Endodermal cell (in vitro differentiated cells): ENCODE measurements at regions not wholly inside any gene's neighbourhood (a gene's known extent, or its start where the extent isn't known, plus 50 kb on each side); places are given as distances from the start of the nearest gene placed in this dataset.

Experiments
- DNase-seq: peaks from one replicate; pipeline ENCODE4 v3.0.0-alpha.2; 2017
- H3K27ac ChIP-seq: 2 replicates; pipeline ENCODE4 v1.5.1; 2013; ENCODE audit warnings: mild to moderate bottlenecking, low read depth, low read length, moderate library complexity
- H3K27me3 ChIP-seq: 2 replicates; pipeline ENCODE4 v1.6.1; 2013; ENCODE audit warnings: mild to moderate bottlenecking, low read length, moderate library complexity; ENCODE audit not compliant: insufficient read depth, control insufficient read depth, poor library complexity, severe bottlenecking
- H3K36me3 ChIP-seq: 2 replicates; pipeline ENCODE4 v1.7.0; 2013; ENCODE audit warnings: mild to moderate bottlenecking, low read length, moderate library complexity; ENCODE audit not compliant: control insufficient read depth, insufficient read depth
- H3K4me1 ChIP-seq: one replicate; pipeline ENCODE4 v1.7.0; 2013; ENCODE audit warnings: low read length; ENCODE audit not compliant: control insufficient read depth, insufficient read depth
- H3K4me3 ChIP-seq: 2 replicates; pipeline ENCODE4 v1.5.1; 2013; ENCODE audit warnings: mild to moderate bottlenecking, low read length, moderate library complexity
- H3K9ac ChIP-seq: 2 replicates; pipeline ENCODE4 v1.6.1; 2013; ENCODE audit warnings: mild to moderate bottlenecking, low read length, moderate library complexity; ENCODE audit not compliant: poor library complexity, severe bottlenecking; ENCODE audit errors: extremely low read depth
- H3K9me3 ChIP-seq: 2 replicates; pipeline ENCODE4 v1.6.1; 2013; ENCODE audit warnings: mild to moderate bottlenecking, low read length, moderate library complexity; ENCODE audit not compliant: control insufficient read depth
- H3K27ac Mint-ChIP-seq: 2 replicates; pipeline ENCODE4 v1.8.0; 2020; ENCODE audit warnings: mixed read lengths
- H3K27me3 Mint-ChIP-seq: 2 replicates; pipeline ENCODE4 v1.8.0; 2021; ENCODE audit warnings: mild to moderate bottlenecking, mixed read lengths; ENCODE audit not compliant: insufficient read depth
- H3K36me3 Mint-ChIP-seq: 2 replicates; pipeline ENCODE4 v1.8.0; 2020; ENCODE audit warnings: low read depth, mixed read lengths
- H3K4me1 Mint-ChIP-seq: 2 replicates; pipeline ENCODE4 v1.8.0; 2020; ENCODE audit warnings: mixed read lengths
- H3K4me3 Mint-ChIP-seq: 2 replicates; pipeline ENCODE4 v1.8.0; 2020; ENCODE audit warnings: mild to moderate bottlenecking, moderate library complexity, mixed read lengths
- H3K9me3 Mint-ChIP-seq: 2 replicates; pipeline ENCODE4 v1.8.0; 2020; ENCODE audit warnings: mild to moderate bottlenecking, mixed read lengths
- WGBS, 2 experiments: methylation state at CpG; one replicate each; pipeline versions ENCODE4 v1.1.5 to v1.1.7; 2013; ENCODE audit warnings: missing lambda C conversion rate in 2 of 2, mixed read lengths in 1 of 2; ENCODE audit not compliant: insufficient coverage in 1 of 2, insufficient read length in 1 of 2; 5-methylcytosine and 5-hydroxymethylcytosine counted together
- TF ChIP-seq, protein P1 (sequence below): fragments of 200-600 bp; sonication (generic); conservative IDR thresholded peaks from 2 replicates; pipeline ENCODE4 v1.5.0; 2021; ENCODE audit warnings: antibody characterized with exemption, mild to moderate bottlenecking

DNA sequence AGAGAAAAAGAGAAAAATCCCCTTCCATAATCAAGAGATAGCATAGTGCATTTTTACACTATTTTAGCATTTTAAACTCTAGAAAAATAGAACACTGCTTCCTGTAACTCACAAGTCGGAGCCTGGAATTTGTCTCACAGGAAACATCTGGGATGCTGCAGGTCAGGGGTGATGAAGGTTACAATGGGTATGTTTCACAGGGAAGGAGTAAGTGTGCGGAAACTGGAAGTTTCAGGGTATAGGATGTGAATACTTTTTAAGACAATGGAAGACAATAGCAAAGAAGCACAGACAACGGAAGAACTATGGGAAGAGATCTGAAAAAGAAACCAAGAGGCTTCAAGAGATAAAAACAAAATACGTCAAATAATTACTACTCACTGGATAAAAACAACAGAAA is 361.0 kb upstream of the MARCKS start:
- peak overlapping the region; percentile 36 for H3K27ac ChIP-seq
- no peaks in the 10 kb centered on the region for H3K4me1 ChIP-seq
- 82 to 96% methylated on average over 2 to 4 of the region's 4 CpGs for WGBS, 2 experiments
- Mint-ChIP-seq H3K27ac (no peak overlapping the region), H3K4me3 (no peak overlapping the region), H3K36me3 (no peaks in the 10 kb centered on the region), H3K4me1 (no peaks in the 10 kb centered on the region), H3K9me3 (no peaks in the 10 kb centered on the region), H3K27me3 (no peaks in the 10 kb centered on the region)
- H3K9ac ChIP-seq = no peak overlapping the region
- H3K27me3 ChIP-seq = no peaks in the 10 kb centered on the region
- TF ChIP-seq, protein P1, sequence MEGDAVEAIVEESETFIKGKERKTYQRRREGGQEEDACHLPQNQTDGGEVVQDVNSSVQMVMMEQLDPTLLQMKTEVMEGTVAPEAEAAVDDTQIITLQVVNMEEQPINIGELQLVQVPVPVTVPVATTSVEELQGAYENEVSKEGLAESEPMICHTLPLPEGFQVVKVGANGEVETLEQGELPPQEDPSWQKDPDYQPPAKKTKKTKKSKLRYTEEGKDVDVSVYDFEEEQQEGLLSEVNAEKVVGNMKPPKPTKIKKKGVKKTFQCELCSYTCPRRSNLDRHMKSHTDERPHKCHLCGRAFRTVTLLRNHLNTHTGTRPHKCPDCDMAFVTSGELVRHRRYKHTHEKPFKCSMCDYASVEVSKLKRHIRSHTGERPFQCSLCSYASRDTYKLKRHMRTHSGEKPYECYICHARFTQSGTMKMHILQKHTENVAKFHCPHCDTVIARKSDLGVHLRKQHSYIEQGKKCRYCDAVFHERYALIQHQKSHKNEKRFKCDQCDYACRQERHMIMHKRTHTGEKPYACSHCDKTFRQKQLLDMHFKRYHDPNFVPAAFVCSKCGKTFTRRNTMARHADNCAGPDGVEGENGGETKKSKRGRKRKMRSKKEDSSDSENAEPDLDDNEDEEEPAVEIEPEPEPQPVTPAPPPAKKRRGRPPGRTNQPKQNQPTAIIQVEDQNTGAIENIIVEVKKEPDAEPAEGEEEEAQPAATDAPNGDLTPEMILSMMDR = no peak
- no peak for DNase-seq
- no peak overlapping the region for H3K4me3 ChIP-seq
- no peaks in the 10 kb centered on the region for H3K36me3 ChIP-seq
- no peaks in the 10 kb centered on the region for H3K9me3 ChIP-seq

DNA sequence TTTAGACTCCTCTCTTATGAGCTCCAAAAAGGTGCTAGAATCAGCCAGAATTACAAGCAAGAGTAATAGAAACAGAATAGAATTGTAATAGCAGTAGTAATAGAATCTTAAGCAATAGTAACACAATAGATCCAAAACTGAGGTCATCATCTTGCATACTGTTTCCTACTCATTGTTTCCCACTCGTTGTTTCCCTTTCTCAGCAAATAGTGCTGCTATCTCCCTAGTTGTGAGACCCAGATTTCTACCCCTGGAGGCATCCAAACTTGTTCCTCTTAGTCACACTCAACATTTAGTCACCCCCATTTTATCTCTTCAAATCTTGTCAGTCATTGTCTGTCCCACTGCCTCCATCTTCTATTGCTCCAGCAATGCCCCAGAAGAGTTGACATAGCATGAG is 356.9 kb upstream of the MARCKS start:
- Mint-ChIP-seq H3K27ac (no peak overlapping the region), H3K9me3 (no peaks in the 10 kb centered on the region), H3K27me3 (no peaks in the 10 kb centered on the region), H3K36me3 (no peaks in the 10 kb centered on the region), H3K4me1 (no peaks in the 10 kb centered on the region), H3K4me3 (no peak overlapping the region)
- Histone ChIP-seq H3K27ac (no peak overlapping the region), H3K4me3 (no peak overlapping the region), H3K27me3 (no peaks in the 10 kb centered on the region), H3K4me1 (no peaks in the 10 kb centered on the region), H3K9me3 (no peaks in the 10 kb centered on the region), H3K9ac (no peak overlapping the region), H3K36me3 (no peaks in the 10 kb centered on the region)
- no peak for DNase-seq
- WGBS, 2 experiments = 81 to 100% methylated on average over 1 of the region's 1 CpG
- TF ChIP-seq, protein P1 = no peak

DNA sequence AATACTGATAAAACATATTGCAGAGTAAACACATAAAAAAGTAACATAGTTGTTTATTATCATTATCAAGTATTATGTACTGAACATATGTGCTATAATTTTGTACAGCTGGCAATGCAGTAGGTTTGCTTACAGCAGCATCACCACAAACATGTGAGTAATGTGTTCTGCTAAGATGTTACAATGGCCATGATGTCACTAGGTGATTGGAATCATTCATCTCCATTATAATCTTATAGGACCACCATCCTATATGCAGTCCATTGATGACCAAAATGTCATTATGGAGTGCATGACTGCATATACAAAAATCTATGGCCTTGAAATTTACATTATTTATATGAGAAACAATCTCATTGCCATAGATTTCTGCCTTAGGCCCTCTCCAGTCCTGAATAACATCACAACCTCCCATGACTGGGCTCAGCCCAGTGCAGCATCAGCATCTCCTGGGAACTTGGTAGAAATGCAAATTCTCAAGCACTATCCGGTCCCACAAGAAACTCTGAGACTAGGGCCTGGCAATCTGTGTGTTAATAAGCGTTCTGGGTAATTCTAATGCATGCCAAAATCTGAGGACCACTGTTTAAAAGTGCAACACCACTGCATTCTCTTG is 352.0 kb upstream of the MARCKS start:
- 88 to 100% methylated on average over 1 to 2 of the region's 2 CpGs for WGBS, 2 experiments
- H3K9me3 Mint-ChIP-seq = no peaks in the 10 kb centered on the region
- no peak overlapping the region for H3K4me3 Mint-ChIP-seq
- Histone ChIP-seq H3K4me3 (no peak overlapping the region), H3K27ac (no peak overlapping the region), H3K36me3 (no peaks in the 10 kb centered on the region), H3K27me3 (no peaks in the 10 kb centered on the region), H3K4me1 (no peaks in the 10 kb centered on the region), H3K9me3 (no peaks in the 10 kb centered on the region), H3K9ac (no peak overlapping the region)
- DNase-seq = no peak
- H3K27ac Mint-ChIP-seq = no peak overlapping the region
- TF ChIP-seq, protein P1 = no peak
- H3K27me3 Mint-ChIP-seq = no peaks in the 10 kb centered on the region
- no peaks in the 10 kb centered on the region for H3K4me1 Mint-ChIP-seq
- no peaks in the 10 kb centered on the region for H3K36me3 Mint-ChIP-seq
